Testis (tissue), 2 donors: ENCODE measurements at regions not wholly inside any gene's neighbourhood (a gene's known extent, or its start where the extent isn't known, plus 50 kb on each side); places are given as distances from the start of the nearest gene placed in this dataset.
"Not testable (repeated sequence)": the region's sequence is repeated elsewhere in the genome, so short reads cannot be mapped to it uniquely, and the experiment has no call there.

Experiments used
- POLR2A ChIP-seq: fragments of 450-650 bp; IDR thresholded peaks from one replicate; pipeline ENCODE4 v1.6.1; 2017; ENCODE audit warnings: antibody characterized with exemption, mild to moderate bottlenecking, moderate library complexity
- TF ChIP-seq, protein P1 (sequence below), 3 experiments: fragments of 450-650 bp in 2 of 3; fragments of 200-600 bp in 1 of 3; sonication (generic) in 1 of 3; IDR thresholded peaks; one replicate each; pipeline ENCODE4 v1.5.1; 2016 to 2019; ENCODE audit warnings: antibody characterized with exemption in 3 of 3, mild to moderate bottlenecking in 2 of 3, moderate library complexity in 1 of 3

DNA sequence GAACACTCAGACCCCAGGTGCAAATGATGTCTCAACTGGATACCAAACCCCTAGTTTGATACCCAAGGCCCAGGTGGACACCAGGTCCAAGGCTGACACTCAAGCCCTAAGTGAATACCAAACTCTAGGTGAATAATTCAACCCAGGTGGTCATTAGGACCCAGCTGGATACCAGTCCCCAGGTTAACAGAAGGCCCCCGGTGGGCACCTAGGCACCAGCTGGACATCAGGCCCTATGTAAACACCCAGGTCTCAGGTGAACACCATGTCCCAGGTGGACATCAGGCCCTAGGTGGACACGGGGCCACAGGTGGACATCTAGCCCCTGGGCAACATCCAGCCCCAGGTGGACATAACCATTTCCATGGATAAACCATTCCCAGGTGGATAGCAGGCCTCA, 387.3 kb upstream of the TPTE start:
- TF ChIP-seq, protein P1, sequence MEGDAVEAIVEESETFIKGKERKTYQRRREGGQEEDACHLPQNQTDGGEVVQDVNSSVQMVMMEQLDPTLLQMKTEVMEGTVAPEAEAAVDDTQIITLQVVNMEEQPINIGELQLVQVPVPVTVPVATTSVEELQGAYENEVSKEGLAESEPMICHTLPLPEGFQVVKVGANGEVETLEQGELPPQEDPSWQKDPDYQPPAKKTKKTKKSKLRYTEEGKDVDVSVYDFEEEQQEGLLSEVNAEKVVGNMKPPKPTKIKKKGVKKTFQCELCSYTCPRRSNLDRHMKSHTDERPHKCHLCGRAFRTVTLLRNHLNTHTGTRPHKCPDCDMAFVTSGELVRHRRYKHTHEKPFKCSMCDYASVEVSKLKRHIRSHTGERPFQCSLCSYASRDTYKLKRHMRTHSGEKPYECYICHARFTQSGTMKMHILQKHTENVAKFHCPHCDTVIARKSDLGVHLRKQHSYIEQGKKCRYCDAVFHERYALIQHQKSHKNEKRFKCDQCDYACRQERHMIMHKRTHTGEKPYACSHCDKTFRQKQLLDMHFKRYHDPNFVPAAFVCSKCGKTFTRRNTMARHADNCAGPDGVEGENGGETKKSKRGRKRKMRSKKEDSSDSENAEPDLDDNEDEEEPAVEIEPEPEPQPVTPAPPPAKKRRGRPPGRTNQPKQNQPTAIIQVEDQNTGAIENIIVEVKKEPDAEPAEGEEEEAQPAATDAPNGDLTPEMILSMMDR (IDR thresholded peaks at IDR 0.05): not testable (repeated sequence)
- TF ChIP-seq POLR2A: not testable (repeated sequence)
